Cardiac muscle cell (in vitro differentiated cells and primary cell): ENCODE measurements at regions not wholly inside any gene's neighbourhood (a gene's known extent, or its start where the extent isn't known, plus 50 kb on each side); places are given as distances from the start of the nearest gene placed in this dataset.

Source experiments
- DNase-seq, 2 donors: peaks; one replicate each; pipeline versions ENCODE4 v3.0.0 to v3.0.0-alpha.2; 2010 to 2017; ENCODE audit warnings: low read depth in 1 of 2, low spot score in 1 of 2
- H3K27ac ChIP-seq: fragments of 200-600 bp; sonication (generic); 2 replicates; pipeline ENCODE4 v1.5.1; 2016
- H3K27me3 ChIP-seq: fragments of 200-600 bp; sonication (generic); 2 replicates; pipeline ENCODE4 v1.6.0; 2016; ENCODE audit warnings: control low read depth
- H3K36me3 ChIP-seq: fragments of 200-600 bp; sonication (generic); 2 replicates; pipeline ENCODE4 v1.5.1; 2016; ENCODE audit warnings: control low read depth
- H3K4me1 ChIP-seq: fragments of 200-600 bp; sonication (generic); 2 replicates; pipeline ENCODE4 v1.8.1; 2017; ENCODE audit warnings: low read depth, mild to moderate bottlenecking, mixed run types
- H3K4me3 ChIP-seq: fragments of 200-600 bp; sonication (generic); 2 replicates; pipeline ENCODE4 v1.5.1; 2016; ENCODE audit warnings: mild to moderate bottlenecking
- H3K9me3 ChIP-seq: fragments of 200-600 bp; sonication (generic); 2 replicates; pipeline ENCODE4 v1.5.1; 2017; ENCODE audit warnings: low read depth, mild to moderate bottlenecking, control low read depth
- TF ChIP-seq, protein P1 (sequence below): IDR thresholded peaks from 2 replicates; pipeline ENCODE4 v1.5.1; 2012; ENCODE audit warnings: low read depth, mild to moderate bottlenecking, low read length

DNA sequence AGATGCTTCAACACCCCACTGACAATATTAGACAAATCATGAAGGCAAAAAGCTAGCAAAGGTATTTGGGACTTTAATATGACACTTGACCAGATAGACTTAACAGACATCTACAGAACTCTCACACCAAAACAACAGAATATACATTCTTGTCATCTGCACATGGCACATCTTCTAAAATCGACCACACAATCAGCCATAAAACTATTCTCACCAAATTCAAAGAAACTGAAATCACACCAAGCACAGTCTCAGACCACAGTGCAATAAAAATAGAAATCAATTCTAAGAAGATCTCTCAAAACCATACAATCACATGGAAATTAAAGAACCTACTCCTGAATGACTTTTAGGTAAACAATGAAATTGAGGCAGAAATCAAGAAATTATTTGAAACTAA, 340.8 kb downstream of the PPP1R2C start:
- no peak for DNase-seq
- TF ChIP-seq, protein P1, sequence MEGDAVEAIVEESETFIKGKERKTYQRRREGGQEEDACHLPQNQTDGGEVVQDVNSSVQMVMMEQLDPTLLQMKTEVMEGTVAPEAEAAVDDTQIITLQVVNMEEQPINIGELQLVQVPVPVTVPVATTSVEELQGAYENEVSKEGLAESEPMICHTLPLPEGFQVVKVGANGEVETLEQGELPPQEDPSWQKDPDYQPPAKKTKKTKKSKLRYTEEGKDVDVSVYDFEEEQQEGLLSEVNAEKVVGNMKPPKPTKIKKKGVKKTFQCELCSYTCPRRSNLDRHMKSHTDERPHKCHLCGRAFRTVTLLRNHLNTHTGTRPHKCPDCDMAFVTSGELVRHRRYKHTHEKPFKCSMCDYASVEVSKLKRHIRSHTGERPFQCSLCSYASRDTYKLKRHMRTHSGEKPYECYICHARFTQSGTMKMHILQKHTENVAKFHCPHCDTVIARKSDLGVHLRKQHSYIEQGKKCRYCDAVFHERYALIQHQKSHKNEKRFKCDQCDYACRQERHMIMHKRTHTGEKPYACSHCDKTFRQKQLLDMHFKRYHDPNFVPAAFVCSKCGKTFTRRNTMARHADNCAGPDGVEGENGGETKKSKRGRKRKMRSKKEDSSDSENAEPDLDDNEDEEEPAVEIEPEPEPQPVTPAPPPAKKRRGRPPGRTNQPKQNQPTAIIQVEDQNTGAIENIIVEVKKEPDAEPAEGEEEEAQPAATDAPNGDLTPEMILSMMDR, result no peak
- no peak overlapping the region for H3K4me3 ChIP-seq
- H3K27ac ChIP-seq, result no peak overlapping the region
- no peaks in the 10 kb centered on the region for H3K27me3 ChIP-seq
- H3K4me1 ChIP-seq, result no peaks in the 10 kb centered on the region
- no peaks in the 10 kb centered on the region for H3K9me3 ChIP-seq
- no peaks in the 10 kb centered on the region for H3K36me3 ChIP-seq

DNA sequence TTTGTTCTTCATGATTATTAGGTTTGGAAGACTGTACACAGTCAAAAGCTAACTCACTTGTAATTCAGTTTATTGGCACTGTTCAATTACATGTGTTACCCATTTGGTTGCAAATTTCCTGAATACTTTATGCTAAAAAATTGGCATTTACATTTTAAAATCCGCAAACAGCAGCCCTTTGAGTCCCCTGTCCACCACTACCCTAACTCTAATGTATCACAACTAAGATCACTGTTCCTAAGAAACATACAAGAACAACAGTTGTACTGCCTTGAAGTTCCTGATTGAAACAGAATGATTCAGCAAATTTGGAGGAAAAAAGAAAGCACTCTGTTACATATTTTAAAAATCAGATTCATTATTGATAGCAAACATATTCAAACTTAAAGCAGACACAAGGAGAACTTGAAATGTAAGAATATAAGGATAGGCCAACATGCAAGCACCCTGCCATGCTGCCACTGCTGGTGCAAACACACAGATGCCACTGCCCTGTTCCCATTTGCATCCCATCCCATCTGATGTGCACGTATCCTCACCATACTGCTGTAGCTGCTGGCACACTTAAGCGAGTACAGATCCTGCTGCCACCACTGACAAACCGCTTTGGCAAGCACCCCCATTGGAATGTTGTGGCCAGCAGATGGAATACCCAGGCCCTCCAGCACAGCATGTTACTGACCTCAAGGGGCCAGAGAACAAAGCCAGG, 343.4 kb downstream of the PPP1R2C start:
- no peaks in the 10 kb centered on the region for H3K27me3 ChIP-seq
- DNase-seq, result no peak

GRCh38 chrX:42432552-42432951, 345.4 kb downstream of the PPP1R2C start:
- TF ChIP-seq, protein P1, result no peak
- no peaks in the 10 kb centered on the region for H3K4me1 ChIP-seq
- DNase-seq, result no peak
- no peaks in the 10 kb centered on the region for H3K36me3 ChIP-seq
- no peaks in the 10 kb centered on the region for H3K9me3 ChIP-seq
- no peaks in the 10 kb centered on the region for H3K27me3 ChIP-seq
- H3K27ac ChIP-seq, result no peak overlapping the region
- H3K4me3 ChIP-seq, result no peak overlapping the region

More for the DNA sequence above, 343.4 kb downstream of the PPP1R2C start:
- Histone ChIP-seq H3K9me3 (no peaks in the 10 kb centered on the region), H3K4me3 (no peak overlapping the region), H3K27ac (no peak overlapping the region), H3K36me3 (no peaks in the 10 kb centered on the region), H3K4me1 (no peaks in the 10 kb centered on the region)
- TF ChIP-seq, protein P1, result no peak

DNA sequence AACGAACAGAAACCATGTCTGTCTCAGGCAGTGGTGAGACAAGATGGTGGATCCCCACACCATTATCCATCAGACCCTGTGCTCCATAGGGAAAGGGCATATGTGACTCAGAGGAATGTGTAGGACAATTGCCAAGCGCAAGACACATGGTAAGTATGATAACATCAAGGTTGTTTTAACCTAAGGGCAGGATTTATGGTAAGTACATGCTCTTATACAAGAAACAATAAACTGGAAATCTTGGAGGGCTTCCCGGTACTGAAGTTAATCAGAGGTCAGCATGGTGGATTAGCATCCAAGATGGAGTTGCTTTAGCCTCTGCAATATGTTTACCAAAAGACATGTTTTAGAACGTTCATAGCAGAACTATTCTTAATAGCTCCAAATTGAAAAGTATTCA, 355.0 kb downstream of the PPP1R2C start:
- H3K9me3 ChIP-seq, result no peaks in the 10 kb centered on the region
- no peaks in the 10 kb centered on the region for H3K4me1 ChIP-seq
- no peaks in the 10 kb centered on the region for H3K27me3 ChIP-seq
- H3K27ac ChIP-seq, result no peak overlapping the region
- TF ChIP-seq, protein P1, result no peak
- no peak overlapping the region for H3K4me3 ChIP-seq
- no peak for DNase-seq
- H3K36me3 ChIP-seq, result no peaks in the 10 kb centered on the region

GRCh38 chrX:42420426-42420825, 357.5 kb downstream of the PPP1R2C start:
- H3K4me1 ChIP-seq, result no peaks in the 10 kb centered on the region
- H3K27ac ChIP-seq, result no peak overlapping the region
- H3K4me3 ChIP-seq, result no peak overlapping the region
- no peak for DNase-seq
- H3K36me3 ChIP-seq, result no peaks in the 10 kb centered on the region
- H3K27me3 ChIP-seq, result no peaks in the 10 kb centered on the region
- H3K9me3 ChIP-seq, result no peaks in the 10 kb centered on the region
- TF ChIP-seq, protein P1, result no peak
